GM19324 (cell line): ENCODE measurements at regions not wholly inside any gene's neighbourhood (a gene's known extent, or its start where the extent isn't known, plus 50 kb on each side); places are given as distances from the start of the nearest gene placed in this dataset.

Experiments
- ATAC-seq: cut with Tn5 transposase; IDR thresholded peaks from one replicate; pipeline ENCODE4 v1.9.1; 2021; ENCODE audit warnings: mild to moderate bottlenecking, moderate library complexity; ENCODE audit not compliant: unreplicated experiment, low FRiP score

- ATAC-seq: no peak
These were observed 569.1 kb upstream of the TBX3 start for GRCh38 chr12:115253049-115253448.

GRCh38 chr12:115251727-115252126, 567.8 kb upstream of the TBX3 start:
- no peak for ATAC-seq

- no peak for ATAC-seq
These were observed 565.8 kb upstream of the TBX3 start for GRCh38 chr12:115249671-115250278.

DNA sequence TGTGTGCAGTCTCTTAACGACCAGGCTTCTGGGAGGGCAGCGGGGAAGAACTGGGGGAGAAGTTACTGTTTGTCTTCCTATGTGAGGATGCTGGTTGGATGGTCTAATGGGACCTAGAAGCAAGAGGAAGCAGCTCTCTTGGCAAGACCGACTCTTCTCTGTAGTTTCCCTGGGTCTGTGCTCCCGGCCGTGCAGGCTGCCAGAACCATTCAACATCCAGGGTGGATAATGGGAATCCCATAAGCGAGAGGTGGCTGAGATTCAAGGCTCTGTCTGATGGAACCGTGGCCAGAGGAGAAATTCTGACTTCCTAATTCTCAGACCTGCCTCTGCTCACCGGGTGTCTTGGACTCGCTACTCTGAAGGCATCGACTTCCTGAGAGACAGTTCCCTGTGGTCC, 561.0 kb upstream of the TBX3 start:
- ATAC-seq: no peak

DNA sequence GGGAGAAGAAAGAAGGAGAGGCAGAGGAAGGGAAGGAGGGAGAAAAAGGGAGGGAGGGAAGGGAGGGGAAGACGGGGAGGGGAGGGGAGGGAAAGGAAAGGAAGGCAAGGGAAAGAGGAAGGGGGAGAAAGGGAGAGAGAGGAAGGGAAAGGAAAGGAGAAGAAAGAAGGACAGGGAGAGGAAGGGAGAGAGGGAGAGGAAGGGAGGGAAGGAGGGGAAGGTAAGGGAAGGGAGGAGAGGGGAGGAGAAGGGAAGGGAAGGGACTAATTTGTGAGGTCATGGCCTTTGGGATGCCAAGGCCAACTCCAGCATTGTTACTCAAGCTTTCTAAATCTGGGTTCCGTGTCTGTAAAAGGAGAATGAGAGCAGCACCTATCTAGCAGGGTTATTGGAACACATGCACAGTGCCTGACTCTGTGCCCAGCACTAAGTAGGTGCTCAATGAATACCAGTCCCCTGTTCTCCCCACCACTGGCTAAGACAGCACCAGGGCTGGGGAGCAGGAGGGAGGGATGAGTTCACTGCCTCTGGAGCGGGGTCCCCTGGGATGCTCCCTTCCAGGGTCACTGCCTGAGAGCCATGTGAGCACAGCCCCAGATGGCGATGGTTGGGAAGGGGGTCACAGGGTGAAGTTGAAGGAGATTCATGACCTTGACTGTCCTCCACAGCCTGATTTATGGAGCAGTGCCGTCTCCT, 560.1 kb upstream of the TBX3 start:
- no peak for ATAC-seq

- ATAC-seq: no peak
These were observed 556.3 kb upstream of the TBX3 start for GRCh38 chr12:115240251-115240650.

DNA sequence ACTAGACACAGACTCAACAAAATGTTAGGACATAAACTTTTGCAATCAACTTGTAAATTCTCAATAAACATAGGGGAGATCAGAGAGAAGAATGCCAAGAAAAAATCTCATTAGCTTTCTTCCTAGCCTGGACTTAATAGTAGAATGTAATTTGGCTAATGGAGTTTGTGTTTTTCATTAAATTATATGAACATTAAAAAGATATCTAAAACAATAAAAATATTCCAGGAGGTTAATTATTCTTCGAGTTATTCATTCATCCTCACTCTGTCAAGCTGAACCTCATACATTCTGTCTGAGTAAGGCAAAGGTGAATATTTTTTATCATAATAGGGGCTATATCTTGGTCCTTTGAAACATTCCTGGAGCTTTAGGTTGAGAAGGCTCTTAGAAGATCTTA, 551.9 kb upstream of the TBX3 start:
- no peak for ATAC-seq

- no peak for ATAC-seq
These were observed 550.0 kb upstream of the TBX3 start for GRCh38 chr12:115233891-115234543.

GRCh38 chr12:115232455-115233156, 548.6 kb upstream of the TBX3 start:
- ATAC-seq: no peak

DNA sequence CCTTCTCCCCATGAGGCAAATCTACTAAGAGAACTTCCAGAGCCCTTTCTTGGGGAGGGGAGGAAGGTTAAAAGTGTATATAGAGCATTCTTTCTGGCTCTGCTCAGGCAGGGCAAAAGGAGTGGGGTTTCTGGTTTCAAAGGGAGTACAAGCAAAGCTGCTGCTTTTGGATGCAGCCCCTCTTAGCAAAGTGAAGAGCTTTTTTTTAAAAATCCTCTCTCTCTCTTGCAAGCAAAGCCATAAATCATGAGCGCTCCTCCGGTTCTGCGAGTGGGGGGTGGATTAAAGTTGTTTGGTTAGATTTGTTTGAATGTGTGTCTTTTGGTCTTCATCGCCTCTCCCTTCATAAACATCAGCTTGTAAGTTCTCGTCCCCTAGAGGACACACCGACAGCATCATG, 546.6 kb upstream of the TBX3 start:
- ATAC-seq: no peak

GRCh38 chr12:115229517-115229916, 545.5 kb upstream of the TBX3 start:
- ATAC-seq: no peak

- ATAC-seq: no peak
These were observed 544.5 kb upstream of the TBX3 start for GRCh38 chr12:115228434-115228833.

GRCh38 chr12:115227137-115227615, 543.2 kb upstream of the TBX3 start:
- no peak for ATAC-seq

- no peak for ATAC-seq
These were observed 541.9 kb upstream of the TBX3 start for GRCh38 chr12:115225845-115226244.

GRCh38 chr12:115223991-115224390, 540.0 kb upstream of the TBX3 start:
- no peak for ATAC-seq

GRCh38 chr12:115223322-115223721, 539.3 kb upstream of the TBX3 start:
- ATAC-seq: no peak

DNA sequence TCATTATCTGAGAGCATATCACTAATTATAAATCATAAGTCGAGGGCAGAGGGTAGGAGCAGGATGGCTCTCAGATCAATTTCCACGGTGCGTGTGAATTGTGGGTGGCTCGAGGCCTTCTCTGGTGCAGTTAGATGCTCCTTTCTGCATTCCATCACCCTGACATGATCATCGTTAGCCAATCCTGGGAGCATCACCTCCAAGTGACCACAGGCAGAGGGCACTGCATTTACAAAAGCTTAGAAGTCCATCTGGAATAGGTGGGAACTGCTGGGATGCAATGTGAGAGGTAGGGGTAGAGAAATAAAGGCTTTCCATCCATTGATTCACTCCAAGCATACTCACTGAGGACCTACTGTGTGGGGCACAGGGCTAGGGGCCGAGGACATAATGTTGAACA, 538.2 kb upstream of the TBX3 start:
- no peak for ATAC-seq

- no peak for ATAC-seq
These were observed 532.3 kb upstream of the TBX3 start for GRCh38 chr12:115216301-115216700.

GRCh38 chr12:115215544-115215943, 531.6 kb upstream of the TBX3 start:
- no peak for ATAC-seq

DNA sequence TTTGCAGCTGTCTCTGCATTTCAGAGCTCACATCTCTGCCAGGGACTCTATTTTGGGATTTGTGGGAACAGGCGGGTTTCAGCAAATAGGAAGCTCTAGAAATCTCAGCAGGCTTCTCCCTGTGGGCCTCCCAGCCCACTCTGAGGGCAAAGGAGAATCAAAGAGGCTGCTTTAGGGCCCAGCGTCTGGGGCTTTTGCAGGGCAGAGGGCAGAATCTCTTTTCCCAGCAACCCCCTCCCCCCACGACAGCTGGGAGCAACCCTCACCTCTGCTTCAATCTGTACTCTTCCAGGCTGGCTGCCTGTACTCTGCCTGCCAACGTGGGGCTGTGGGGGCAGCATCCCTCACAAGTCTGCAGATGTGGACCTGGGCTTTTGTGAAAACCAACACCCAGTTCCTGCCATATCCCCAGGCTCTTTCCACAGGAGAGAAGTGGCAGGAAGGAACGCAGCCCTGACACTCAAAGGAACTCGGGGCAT, 529.6 kb upstream of the TBX3 start:
- no peak for ATAC-seq

GRCh38 chr12:115213118-115213517, 529.1 kb upstream of the TBX3 start:
- ATAC-seq: no peak
